Endothelial cell of umbilical vein (primary cell): ENCODE measurements at regions not wholly inside any gene's neighbourhood (a gene's known extent, or its start where the extent isn't known, plus 50 kb on each side); places are given as distances from the start of the nearest gene placed in this dataset.

Source experiments
- BruUV-seq: library from RNA; stranded (reverse); fragments of 400-500 nt; replicated peaks from 2 replicates; lab custom pipeline; 2021; lab: Mats Ljungman, UMichigan
- CTCF ChIA-PET: fragments of 300-600, 350-600 bp; sonication (Branson Sonifier 250); formaldehyde crosslinking; loops from one replicate; lab custom pipeline; 2021; ENCODE audit warnings: antibody characterized with exemption, inconsistent platforms; lab: Charles Lee
- POLR2A ChIA-PET: fragments of 300-600, 350-600 bp; sonication (Branson Sonifier 250); formaldehyde crosslinking; loops from one replicate; lab custom pipeline; 2021; ENCODE audit warnings: antibody characterized with exemption, inconsistent platforms; lab: Charles Lee
- DNase-seq: peaks from one replicate; pipeline ENCODE4 v3.0.0-alpha.2; 2011; ENCODE audit warnings: low read depth, low spot score
- FAIRE-seq: peaks from 2 replicates; lab custom pipeline; 2011; peaks lifted over from hg19 to GRCh38; lab: Jason Lieb, UNC
- H2AFZ ChIP-seq: 2 replicates; pipeline ENCODE4 v1.6.0; 2012; ENCODE audit warnings: low read depth, low read length, control low read depth, inconsistent platforms
- H3K27ac ChIP-seq: 2 replicates; pipeline ENCODE4 v1.5.1; 2011; ENCODE audit warnings: low read depth, mild to moderate bottlenecking, control low read depth, low read length, moderate library complexity; ENCODE audit not compliant: insufficient read depth
- H3K27me3 ChIP-seq, 2 experiments: 2 replicates each; pipeline versions ENCODE4 v1.6.0 to v1.6.1; 2011; ENCODE audit warnings: low read length in 2 of 2, mixed read lengths in 1 of 2; ENCODE audit not compliant: control insufficient read depth in 2 of 2, insufficient read depth in 2 of 2
- H3K36me3 ChIP-seq, 2 experiments: 2 replicates in 1 of 2; 3 replicates in 1 of 2; pipeline ENCODE4 v1.5.1; 2011; ENCODE audit warnings: low read length in 2 of 2, mild to moderate bottlenecking in 1 of 2, moderate library complexity in 1 of 2; ENCODE audit not compliant: control insufficient read depth in 2 of 2, insufficient read depth in 2 of 2; ENCODE audit errors: extremely low read depth in 1 of 2
- H3K4me1 ChIP-seq: 3 replicates; pipeline ENCODE4 v1.5.1; 2011; ENCODE audit warnings: mild to moderate bottlenecking, low read length; ENCODE audit not compliant: control insufficient read depth, insufficient read depth; ENCODE audit errors: extremely low read depth
- H3K4me2 ChIP-seq: 2 replicates; pipeline ENCODE4 v1.6.1; 2011; ENCODE audit warnings: low read length, control low read depth, mixed read lengths; ENCODE audit not compliant: insufficient read depth
- H3K4me3 ChIP-seq, 3 experiments: fragments of 200-600 bp in 1 of 3; sonication (generic), shearing (Covaris generic) in 1 of 3; replicated peaks in 1 of 3; 2 replicates each; pipeline ENCODE4 v1.5.1; 2011 to 2016; ENCODE audit warnings: control low read depth in 3 of 3, low read length in 3 of 3, mild to moderate bottlenecking in 2 of 3, inconsistent platforms in 1 of 3, low read depth in 1 of 3, moderate library complexity in 1 of 3; ENCODE audit not compliant: insufficient read depth in 1 of 3
- H3K79me2 ChIP-seq: 2 replicates; pipeline ENCODE4 v1.6.0; 2012; ENCODE audit warnings: low read length, inconsistent platforms; ENCODE audit not compliant: control insufficient read depth, insufficient read depth
- H3K9ac ChIP-seq: replicated peaks from 2 replicates; pipeline ENCODE3; 2011; ENCODE audit warnings: low read length, control low read depth; ENCODE audit not compliant: insufficient read depth; ENCODE audit errors: extremely low read depth
- H3K9me1 ChIP-seq: replicated peaks from 3 replicates; pipeline ENCODE4 v1.6.0; 2011; ENCODE audit warnings: mild to moderate bottlenecking, low read length; ENCODE audit not compliant: control insufficient read depth, insufficient read depth; ENCODE audit errors: extremely low read depth
- H3K9me3 ChIP-seq: replicated peaks from 2 replicates; pipeline ENCODE4 v1.5.1; 2012; ENCODE audit warnings: low read length, inconsistent platforms; ENCODE audit not compliant: control insufficient read depth, insufficient read depth
- H4K20me1 ChIP-seq: replicated peaks from 2 replicates; pipeline ENCODE3; 2011; ENCODE audit warnings: mild to moderate bottlenecking, low read length; ENCODE audit not compliant: control insufficient read depth, insufficient read depth; ENCODE audit errors: extremely low read depth
- EZH2 ChIP-seq: IDR thresholded peaks from 2 replicates; pipeline ENCODE4 v1.6.1; 2012; ENCODE audit warnings: borderline replicate concordance, low read depth, mild to moderate bottlenecking, moderate library complexity, low read length, inconsistent platforms; ENCODE audit not compliant: severe bottlenecking
- FOS ChIP-seq: IDR thresholded peaks from 2 replicates; pipeline ENCODE4 v1.6.1; 2011; ENCODE audit warnings: mild to moderate bottlenecking, low read length, moderate library complexity, borderline replicate concordance; ENCODE audit not compliant: insufficient read depth
- GATA2 ChIP-seq: IDR thresholded peaks from 2 replicates; pipeline ENCODE4 v1.7.0; 2011; ENCODE audit warnings: low read depth, mild to moderate bottlenecking, moderate library complexity, mixed read lengths, low read length; ENCODE audit not compliant: insufficient read length, insufficient read depth
- JUN ChIP-seq: IDR thresholded peaks from 2 replicates; pipeline ENCODE4 v1.6.1; 2011; ENCODE audit warnings: borderline replicate concordance, low read depth; ENCODE audit not compliant: insufficient read length, insufficient read depth
- MYC ChIP-seq: IDR thresholded peaks from one replicate; pipeline ENCODE4 v1.6.1; 2011; ENCODE audit warnings: mild to moderate bottlenecking, low read depth, low read length
- POLR2A ChIP-seq: IDR thresholded peaks from 2 replicates; pipeline ENCODE4 v1.6.1; 2012; ENCODE audit warnings: low read depth, mild to moderate bottlenecking, control low read depth, low read length
- POLR2AphosphoS5 ChIP-seq: IDR thresholded peaks from 2 replicates; pipeline ENCODE4 v1.6.1; 2012; ENCODE audit warnings: low read depth, mild to moderate bottlenecking, control low read depth, low read length, moderate library complexity; ENCODE audit not compliant: insufficient read depth
- dilution Hi-C: fragments of 300-500 bp; cut with MboI; formaldehyde crosslinking; loops from one replicate; pipeline ENCODE4 v1.15.0; 2019; ENCODE audit warnings: low sequenced_read_pairs; ENCODE audit not compliant: extremely low pct_ligation_motif_present
- intact Hi-C: fragments of 100-400 bp; cut with micrococcal nuclease; formaldehyde crosslinking; loops from one replicate; pipeline ENCODE4 v1.10.0; 2022
- TF ChIP-seq, protein P1 (sequence below), 2 donors: IDR thresholded peaks; 1 replicate in 1 of 2; 2 replicates in 1 of 2; pipeline ENCODE4 v1.5.1; 2011; ENCODE audit warnings: low read length in 2 of 2, mild to moderate bottlenecking in 2 of 2, moderate library complexity in 2 of 2, control low read depth in 1 of 2, inconsistent platforms in 1 of 2, low read depth in 1 of 2; ENCODE audit not compliant: insufficient read depth in 1 of 2; ENCODE audit errors: extremely low read depth in 1 of 2
- TF ChIP-seq, protein P2 (sequence below): IDR thresholded peaks from 2 replicates; pipeline ENCODE4 v1.6.1; 2011; ENCODE audit not compliant: insufficient read depth, insufficient read length

DNA sequence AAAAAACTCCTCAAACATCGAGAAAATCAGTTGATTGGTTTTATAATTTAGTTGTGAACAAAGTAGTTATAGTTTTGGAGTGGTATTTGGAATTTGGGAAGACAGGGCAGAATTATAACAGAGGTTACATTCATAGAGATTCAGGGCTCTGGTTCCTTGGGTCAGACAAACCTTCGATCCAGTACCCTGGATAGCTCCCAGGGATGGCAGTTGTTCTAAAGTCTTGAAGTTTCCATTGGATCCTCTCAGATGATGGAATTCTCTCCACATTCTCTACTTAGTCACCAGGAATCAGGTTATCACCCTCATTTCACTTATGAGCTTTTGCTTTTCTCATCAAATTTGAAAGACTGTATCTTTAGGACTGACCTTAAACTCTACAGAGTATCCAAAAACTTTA lies 285.1 kb downstream of the CENPW start:
- H2AFZ ChIP-seq = no peak overlapping the region
- no peaks in the 10 kb centered on the region for H3K4me1 ChIP-seq
- intact Hi-C loops = no loop called here
- peak; percentile 44 for DNase-seq
- no TSS peak for BruUV-seq
- no peaks in the 10 kb centered on the region for H3K27me3 ChIP-seq
- H3K9ac ChIP-seq = no peak overlapping the region
- no peaks in the 10 kb centered on the region for H3K79me2 ChIP-seq
- TF ChIP-seq MYC = no peak
- no peak for TF ChIP-seq GATA2
- TF ChIP-seq POLR2A = no peak
- TF ChIP-seq EZH2 = no peak
- TF ChIP-seq, protein P1, sequence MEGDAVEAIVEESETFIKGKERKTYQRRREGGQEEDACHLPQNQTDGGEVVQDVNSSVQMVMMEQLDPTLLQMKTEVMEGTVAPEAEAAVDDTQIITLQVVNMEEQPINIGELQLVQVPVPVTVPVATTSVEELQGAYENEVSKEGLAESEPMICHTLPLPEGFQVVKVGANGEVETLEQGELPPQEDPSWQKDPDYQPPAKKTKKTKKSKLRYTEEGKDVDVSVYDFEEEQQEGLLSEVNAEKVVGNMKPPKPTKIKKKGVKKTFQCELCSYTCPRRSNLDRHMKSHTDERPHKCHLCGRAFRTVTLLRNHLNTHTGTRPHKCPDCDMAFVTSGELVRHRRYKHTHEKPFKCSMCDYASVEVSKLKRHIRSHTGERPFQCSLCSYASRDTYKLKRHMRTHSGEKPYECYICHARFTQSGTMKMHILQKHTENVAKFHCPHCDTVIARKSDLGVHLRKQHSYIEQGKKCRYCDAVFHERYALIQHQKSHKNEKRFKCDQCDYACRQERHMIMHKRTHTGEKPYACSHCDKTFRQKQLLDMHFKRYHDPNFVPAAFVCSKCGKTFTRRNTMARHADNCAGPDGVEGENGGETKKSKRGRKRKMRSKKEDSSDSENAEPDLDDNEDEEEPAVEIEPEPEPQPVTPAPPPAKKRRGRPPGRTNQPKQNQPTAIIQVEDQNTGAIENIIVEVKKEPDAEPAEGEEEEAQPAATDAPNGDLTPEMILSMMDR (IDR thresholded peaks at IDR 0.05; ENCODE audit: extremely low read depth in 1 of 2, insufficient read depth in 1 of 2, low read depth in 1 of 2, low read length in 2 of 2) = no peak
- no peak for TF ChIP-seq POLR2AphosphoS5
- TF ChIP-seq, protein P2, sequence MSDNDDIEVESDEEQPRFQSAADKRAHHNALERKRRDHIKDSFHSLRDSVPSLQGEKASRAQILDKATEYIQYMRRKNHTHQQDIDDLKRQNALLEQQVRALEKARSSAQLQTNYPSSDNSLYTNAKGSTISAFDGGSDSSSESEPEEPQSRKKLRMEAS = no peak
- TF ChIP-seq FOS = no peak
- no peak for TF ChIP-seq JUN
- peaks cover 4% of the 10 kb centered on the region for H3K9me1 ChIP-seq
- FAIRE-seq = peak; percentile 21
- no peak overlapping the region for H3K27ac ChIP-seq
- POLR2A ChIA-PET = no interaction called here
- H3K4me2 ChIP-seq = no peak overlapping the region
- H3K4me3 ChIP-seq = no peak overlapping the region
- CTCF ChIA-PET = interaction anchor here (0.8 to 1.2 kb wide), 2 partner anchors 16 to 32 kb away, joined by 3 to 5 read pairs; no protein-coding TSS in a partner anchor
- H3K36me3 ChIP-seq = no peaks in the 10 kb centered on the region
- H4K20me1 ChIP-seq = no peaks in the 10 kb centered on the region
- H3K9me3 ChIP-seq = no peaks in the 10 kb centered on the region
- dilution Hi-C loops = no loop called here
